Fibroblast of skin of left biceps (primary cell): ENCODE measurements at regions not wholly inside any gene's neighbourhood (a gene's known extent, or its start where the extent isn't known, plus 50 kb on each side); places are given as distances from the start of the nearest gene placed in this dataset.

Experiments used
- DNase-seq, 2 experiments: peaks; one replicate each; pipeline ENCODE4 v3.0.0-alpha.2; 2013; ENCODE audit warnings: low read depth in 2 of 2

DNA sequence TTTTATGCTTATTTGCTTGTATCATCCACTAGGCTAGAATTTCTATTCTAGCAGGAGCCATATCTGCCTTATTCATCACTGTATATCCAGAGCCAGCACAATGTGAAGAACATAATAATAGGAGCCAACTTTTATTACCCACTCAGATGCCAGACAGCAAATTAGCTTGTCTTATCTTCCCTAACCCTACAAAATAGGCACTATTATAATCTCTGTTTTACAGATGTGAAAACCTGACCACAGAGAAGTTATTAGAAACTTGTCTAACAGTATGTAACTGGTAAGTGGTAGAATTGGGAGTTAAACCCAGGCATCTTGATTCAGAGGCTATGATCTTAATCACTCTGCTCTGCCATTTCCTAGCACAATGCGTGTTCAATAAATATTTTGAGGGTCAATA is 579.5 kb downstream of the CAAP1 start:
- no peak for DNase-seq

DNA sequence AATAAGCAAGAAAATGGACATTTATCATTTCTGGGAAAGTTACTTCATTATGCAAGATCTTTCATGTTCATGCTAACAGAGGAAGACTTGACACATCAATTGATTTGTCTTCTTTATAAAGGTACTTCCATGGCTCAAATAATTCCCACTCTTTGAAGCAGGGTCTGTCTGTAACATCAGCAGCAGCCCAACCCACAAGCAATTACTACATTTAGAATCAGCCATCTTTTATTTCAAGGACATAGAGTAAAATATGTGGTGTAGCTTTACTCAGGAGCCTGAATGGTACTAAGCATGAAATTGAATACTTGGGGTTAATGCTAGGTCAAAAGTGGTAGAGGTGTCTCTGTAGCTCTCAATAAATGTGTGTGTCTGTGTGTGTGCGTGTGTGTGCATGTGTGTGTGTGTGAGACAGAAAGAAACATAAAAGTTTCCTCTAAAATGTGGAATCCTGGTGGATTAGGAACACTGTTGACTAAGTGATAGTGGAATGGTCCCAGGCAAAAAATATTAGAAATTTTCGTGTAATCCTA is 581.1 kb downstream of the CAAP1 start:
- no peak for DNase-seq

DNA sequence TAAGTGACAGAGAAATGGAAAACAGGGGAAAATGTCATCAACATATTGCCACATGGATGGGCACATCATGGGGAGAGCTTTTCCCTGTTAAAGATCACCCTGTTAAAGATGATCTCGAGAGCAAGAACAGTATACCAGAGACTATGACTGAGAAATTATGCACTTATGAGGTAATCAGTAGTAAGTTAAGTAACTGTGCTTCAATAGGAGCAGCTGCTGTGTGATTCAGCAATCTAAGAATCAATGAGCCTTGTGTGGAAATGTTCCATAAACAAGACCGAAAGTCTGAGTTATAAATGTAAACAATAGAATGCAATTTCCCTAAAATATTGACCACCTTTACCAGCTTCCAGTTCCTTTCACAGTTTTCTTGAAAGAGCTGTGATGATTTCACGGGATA is 582.3 kb downstream of the CAAP1 start:
- DNase-seq: no peak

DNA sequence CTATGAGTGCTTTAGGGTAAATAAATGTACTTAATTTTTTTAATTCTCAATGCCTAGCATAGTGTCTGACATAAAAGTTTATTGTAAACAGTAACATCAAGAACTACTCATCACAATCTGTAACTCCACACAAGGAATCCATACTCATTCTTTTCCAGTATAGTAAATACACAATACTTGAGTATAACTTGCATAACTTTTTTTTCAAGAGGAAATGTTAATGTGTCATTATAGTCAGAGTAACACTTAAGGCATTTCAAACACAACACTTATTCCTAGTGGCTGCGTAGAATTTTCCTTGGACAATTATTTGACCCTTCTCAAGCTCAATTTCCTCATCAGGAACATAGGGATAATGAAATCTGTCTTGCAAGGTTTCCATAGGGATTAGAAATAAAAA is 584.3 kb downstream of the CAAP1 start:
- DNase-seq: no peak

DNA sequence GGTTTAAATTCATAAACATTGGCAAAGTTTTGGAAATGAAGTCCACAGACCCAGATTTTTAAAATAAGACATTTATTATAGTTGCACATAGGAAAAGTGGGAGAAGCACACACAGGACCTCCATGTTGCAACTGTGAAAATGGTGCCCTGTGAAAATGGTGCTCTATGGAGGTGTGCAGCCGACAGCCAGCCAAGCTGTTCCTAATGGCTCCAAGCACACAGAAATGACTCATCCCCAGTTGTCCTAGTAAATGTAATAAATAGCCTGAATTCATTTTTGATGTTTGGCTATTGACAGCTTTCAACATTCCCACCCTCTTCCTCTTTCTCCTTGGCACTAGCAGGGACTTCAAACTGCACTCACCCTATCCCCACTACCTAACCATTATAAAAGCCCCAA is 590.9 kb downstream of the CAAP1 start:
- DNase-seq: no peak

DNA sequence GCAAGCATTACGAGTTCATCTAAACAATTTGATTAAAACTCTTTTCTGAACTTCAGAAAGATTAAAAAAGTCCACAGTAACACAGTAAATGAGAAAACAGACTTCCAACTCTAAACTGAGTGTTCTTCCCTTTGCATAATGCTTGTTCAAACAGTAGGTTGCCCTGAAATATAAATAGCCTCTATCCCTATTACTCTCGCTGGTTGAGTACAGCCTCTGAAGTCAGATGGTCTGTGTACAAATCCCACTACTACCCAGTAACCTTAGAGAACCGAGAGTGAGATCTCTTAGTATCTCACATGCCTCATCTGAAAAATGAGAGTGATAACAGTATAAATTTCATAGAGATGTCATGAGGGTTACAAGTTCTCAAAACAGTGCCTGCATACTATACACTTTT is 591.6 kb downstream of the CAAP1 start:
- no peak for DNase-seq

DNA sequence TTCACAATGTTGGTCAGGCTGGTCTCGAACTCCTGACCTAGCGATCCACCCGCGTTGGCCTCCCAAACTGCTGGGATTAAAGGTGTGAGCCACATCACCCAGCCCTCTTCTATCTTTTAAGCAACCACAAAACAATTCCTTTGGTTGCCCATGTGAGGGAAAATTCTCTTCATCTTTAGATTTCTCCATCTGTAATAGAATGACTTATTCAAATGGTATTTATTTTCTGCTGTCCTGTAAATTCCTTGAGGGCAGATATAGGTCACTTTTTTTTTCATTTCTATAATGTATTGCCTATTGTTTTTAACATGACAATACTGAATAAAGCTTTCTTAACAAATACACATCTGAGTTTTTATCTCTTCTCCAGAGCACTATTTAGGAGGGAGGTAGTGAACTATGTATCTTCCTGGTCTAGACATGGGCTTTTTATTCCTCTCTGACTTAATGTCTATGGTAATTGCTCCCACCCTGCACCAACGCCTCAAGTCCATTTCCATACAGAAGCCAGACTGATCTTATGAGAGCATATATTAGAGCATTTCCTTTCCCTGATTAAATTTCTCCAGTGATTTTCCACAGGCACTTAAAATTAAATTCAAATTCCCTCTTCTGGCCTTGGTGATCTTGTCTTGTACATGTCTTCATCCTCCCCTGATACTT is 595.6 kb downstream of the CAAP1 start:
- peak; percentile 23 to 26 for DNase-seq

DNA sequence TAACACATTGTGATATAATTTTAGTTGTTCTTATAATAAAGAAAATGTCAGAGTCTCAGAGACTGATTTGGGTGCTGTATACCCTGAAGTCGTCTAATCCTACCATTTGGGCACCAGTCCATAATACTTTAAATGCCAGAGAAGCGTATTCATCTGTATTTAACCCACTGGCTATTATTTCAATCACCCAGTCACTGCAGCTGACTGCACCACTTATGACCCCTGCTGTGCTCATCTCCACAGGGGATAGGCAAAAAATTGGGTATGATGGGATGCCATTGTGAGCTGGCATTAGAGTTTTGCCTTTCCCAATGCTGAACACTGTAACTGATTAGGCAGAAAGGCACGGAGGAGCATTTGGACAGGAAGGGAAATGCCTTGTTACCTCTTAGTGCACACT is 599.7 kb downstream of the CAAP1 start:
- DNase-seq: peak; percentile 24 to 32

DNA sequence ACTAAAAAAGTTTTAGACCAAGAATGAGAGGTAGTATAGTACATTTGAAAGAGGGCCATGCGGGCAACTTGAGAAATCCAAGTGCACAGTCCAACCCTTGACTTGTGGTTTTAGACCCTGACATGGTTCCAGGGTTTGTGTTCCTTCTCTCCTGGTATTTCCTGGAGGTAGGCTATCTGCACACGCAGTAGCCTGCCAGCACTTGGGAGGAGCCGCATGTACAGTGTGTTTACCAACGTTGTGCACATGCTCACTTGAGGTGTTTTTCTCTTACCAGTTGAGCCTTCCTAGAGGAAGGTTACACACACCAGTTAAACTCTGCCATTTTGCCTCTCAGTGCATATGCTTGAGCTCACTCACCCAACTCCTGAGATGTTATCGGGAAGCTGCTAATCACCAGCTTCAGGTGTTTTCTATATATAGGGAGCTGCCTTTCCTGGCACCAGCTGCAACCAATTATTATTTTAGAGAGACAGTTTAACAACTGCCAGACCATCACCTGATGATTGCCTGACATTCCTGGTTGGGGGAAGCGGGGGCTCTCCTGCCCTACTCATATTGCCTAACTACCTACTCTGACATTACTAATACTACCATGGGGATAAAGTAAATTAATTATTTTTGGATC is 593.4 kb upstream of the TUSC1 start:
- DNase-seq: no peak

DNA sequence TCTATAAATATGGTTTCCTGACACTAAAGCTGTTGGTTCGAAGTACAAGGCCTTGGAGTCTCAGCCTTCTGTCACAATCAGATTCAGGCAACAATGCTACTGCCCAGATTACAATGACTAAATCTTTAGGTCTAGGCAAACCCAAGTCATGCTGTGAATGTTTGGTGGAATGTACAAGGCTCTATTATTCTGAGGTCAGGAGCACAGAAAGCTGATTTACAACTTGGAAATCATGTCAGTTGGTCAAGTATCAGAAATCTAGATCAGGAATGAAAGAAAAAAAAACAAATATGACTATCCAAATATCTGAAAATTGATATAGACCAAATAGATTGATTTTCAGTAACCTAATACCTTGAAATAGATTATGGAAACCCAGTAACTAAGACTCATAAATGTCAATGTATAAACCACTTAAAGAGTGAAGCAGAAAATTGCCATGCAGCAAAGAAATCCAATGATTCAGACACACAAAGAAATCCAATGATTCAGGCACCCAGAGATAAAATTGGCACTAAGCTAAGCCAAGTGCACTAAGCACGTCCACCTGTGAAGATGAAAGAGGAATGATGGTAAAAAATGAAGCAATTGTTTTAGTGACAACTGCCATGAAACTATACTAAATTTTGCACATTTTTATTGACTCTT is 588.0 kb upstream of the TUSC1 start:
- DNase-seq: no peak

DNA sequence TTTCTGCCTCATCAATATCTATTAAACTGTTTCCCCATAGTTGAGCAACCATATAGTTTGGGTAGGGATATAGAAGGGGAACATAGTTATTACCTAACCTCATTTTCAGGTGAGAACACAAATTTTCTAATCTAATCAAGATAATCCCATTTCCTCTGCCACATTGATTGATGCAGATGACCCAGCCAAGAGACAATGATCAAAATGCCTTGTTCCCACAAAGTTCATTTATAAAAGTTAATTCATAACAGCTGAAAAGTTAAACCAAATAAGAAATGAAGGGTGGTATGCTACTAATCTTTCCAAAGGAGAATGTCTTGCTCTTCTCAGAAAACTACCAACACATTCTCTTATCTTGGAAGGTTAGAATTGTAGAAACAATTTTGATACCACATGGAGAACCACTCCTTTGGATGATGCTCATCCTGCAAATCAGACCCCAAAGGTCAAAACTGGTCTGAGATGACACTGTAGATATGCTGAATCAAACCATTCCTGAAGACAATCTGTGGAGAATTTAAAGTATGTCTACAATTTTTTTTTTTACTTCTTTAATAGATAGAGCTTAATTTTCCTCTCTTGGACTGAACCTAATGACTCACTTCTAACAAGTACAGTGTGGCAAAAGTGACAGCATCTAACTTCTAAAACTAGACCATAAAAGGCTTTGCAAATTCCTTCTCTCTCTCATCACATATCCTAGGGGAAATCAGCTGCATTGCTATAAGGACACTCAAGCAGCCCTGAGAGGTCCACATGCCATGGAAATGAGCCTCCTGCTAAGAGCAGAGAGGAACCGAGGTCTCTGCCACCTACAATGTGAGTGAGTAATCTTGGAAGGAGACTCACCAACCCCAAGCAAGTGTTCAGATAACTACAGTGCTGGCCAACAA is 586.7 kb upstream of the TUSC1 start:
- DNase-seq: peak; percentile 91 to 92

DNA sequence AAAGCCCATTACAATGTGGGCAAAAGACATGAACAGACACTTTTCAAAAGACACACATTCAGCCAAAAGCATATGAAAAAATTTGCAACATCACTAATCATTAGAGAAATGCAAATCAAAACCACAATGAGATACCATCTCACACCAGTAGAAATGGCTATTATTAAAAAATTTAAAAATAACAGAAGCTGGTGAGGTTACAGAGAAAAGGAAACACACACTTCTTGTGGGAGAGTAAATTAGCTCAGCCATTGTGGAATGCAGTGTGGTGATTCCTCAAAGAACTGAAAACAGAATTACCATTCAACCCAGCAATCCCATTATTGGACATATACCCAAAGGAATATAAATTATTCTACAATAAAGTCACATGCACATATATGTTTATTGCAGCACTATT is 585.2 kb upstream of the TUSC1 start:
- DNase-seq: no peak

DNA sequence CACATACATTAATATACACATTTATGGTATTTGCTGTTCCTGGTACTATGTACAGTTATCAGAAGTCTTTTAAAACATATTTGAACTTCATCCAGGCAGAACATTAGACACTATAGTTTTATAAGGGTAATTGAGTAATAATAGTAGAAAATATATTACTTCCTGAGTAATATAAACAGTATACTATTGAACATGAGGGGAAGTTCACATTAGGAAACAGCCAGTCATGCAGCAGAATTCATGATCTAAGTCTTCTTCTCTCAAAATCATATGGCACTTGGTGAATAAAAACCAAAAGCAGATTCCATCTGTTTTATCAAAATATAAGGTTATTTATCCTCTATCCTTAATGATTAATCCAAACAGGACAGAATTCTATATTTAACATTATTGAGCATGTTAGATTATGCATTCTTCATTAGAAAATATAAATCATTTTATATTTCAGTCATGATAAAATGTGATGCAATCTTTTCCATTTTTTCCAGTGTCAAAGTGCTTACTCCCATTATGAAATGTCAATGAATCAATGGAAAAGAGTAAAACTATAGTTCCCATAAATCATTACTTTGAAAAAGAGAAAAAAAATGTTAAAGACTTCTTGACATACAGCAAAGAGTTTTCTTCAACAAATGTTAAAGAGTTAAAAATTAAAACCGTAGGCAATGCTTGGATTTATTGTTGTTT is 584.3 kb upstream of the TUSC1 start:
- no peak for DNase-seq

DNA sequence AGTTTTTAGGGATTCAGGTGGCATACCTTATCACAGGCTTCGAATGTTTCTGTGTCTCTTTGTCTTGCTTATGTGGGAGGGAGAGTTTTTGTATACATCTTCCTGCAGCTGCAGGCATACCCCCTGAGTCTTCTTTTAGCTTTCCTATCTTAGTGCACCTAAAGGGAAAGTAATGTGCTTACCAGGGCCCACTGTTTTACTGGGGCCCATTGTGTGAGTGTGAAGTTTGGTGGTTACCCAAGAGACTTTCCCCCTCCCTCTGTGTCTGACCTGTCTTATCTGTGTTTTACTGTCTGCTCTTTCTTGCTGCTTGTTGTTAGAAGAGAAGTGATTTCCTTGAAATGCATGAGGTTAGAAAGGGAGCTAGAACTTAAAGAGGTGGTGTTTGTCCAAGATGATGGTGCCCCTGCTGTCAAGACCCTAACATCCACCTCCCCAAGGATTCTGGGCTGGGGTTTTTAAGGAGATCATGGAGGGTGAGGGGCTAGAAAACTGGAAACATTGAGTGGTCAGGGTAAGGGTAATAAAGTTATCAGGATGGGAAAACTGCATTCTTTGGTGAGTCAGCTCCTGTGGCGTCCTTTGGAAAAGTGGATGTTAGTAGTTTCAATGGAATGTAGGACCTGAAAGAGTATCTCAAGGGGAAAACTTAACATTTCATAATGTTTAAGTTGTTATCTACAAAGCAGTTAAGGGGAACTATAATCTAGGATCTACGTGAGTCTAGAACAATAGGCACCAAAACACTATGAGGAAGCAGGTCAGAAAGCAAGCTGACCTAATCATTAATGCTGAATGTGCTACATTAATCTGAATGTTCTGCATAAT is 583.5 kb upstream of the TUSC1 start:
- DNase-seq: peak; percentile 66 to 70

DNA sequence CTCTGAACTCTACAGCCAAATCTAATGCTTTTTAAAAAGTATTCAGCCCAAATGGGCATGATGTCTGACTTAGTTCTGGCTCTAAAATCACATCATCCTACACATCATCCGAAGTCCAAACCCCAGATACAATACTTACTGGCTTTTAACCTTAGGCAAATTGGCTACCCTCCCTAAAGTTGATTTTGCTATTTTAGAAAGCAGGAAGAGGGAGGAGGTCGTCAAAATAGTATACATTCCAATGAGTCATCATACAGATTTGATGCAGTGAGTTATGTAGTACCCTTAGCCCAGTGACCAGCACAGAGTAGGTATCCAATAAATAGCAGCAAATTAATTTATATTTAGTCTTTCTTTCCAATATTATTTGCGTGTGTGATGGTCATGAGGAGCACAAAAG is 582.0 kb upstream of the TUSC1 start:
- DNase-seq: no peak

DNA sequence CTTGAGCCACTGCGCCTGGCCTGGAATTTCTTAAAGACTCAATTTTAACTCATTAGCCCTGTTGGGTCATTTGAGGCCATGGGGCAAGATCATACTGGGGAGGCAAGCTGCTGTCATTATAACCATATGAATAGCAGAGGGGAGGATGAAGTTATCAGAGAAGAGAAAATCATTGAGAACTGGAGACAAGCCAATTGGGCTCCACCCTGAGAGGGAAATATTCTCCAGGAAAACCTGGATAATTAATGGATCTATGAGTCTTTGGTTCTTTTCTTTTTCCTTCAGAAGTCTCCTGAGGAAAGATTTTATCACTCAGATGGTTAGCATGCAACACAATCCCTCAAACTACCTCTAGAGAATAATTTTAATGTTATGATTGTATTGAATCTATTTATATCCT is 569.6 kb upstream of the TUSC1 start:
- no peak for DNase-seq

DNA sequence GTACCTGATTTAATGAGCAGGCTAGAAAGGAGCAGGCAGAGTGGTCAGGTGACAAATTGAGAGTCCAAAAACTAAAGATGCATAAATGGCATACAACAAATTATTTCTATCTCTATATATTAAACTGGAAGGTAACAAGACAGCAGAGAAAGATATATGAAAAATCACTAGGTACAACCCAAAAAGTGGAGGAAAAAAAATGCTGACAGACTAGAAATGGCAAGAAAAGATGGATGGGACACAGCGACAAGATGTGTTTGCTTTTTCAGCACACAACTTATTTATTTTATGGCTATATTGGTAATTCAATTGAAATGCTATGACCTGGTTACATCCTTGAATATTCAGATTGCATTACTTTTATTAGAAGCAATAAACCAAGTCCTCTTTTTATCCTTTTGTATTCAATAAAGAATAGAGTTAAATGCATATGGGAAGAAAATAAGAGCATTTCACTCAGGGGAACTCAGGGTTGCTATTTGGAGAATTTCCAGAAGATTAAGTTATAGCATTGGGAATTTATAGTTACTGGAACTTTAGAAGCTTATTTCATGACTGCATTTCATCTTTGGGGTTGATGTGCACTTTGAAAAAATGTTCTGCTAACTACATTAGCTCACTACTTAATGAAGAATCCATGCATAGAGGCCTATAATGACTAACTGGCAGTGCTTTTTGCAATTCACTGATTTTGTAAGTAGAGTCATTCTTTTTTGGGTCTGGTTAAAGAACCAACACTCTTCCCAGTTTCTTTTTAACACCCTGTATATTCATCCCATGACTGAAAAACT is 566.6 kb upstream of the TUSC1 start:
- peak in 1 of 2 experiments; percentile 29 for DNase-seq

DNA sequence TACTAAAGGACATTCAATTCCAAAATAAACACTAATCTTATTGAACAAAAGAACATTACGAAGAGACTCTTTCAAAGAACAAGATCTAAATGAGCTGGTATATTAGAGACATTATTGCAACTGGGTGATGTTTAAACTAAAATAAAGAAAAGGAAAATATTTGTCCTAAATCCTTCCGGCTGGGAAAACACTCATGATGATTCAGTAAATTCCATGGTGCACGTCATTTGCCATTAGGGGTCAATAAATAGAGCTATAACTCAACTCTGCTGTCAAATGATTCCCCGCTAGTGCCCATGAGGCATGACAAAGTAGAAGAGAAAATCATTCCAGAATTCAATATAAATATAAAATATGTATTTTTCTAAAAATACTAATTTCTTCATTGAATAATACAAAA is 565.5 kb upstream of the TUSC1 start:
- no peak for DNase-seq

DNA sequence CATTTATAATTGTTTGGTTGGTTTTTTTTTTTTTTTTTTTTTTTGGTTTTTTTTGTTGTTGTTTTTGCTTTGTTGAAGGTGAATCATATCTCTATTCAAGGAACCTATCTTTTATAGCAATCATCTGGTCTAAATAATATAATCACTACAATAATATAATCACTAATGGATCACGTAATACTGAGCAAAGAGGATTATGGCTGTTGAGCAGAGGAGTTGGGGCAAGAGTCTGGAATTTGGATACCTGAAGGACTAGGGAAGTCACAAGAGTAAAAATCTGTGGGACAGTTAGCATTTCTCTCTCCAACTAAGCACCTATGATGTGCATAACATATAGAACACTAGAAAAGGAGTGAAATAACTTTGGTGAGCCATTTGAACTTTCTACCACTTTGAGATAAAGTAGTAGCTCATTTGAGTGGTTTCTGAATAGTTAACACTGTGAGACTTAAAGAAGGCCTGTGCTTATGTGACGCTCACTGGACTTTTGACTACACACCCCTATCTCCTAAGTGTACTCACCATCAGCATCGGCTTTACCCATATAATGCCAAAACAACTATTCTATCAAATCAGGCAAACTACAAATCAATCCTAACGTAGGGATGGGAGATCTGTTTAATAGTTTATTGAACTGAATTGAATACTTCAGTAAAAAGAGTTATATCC is 564.9 kb upstream of the TUSC1 start:
- no peak for DNase-seq
